SK-N-SH treated with all-trans-retinoic acid at 6 μM for 48 hours (cell line): ENCODE measurements at regions not wholly inside any gene's neighbourhood (a gene's known extent, or its start where the extent isn't known, plus 50 kb on each side); places are given as distances from the start of the nearest gene placed in this dataset.
A peak's percentile ranks its signal among the peaks of the same experiment; 100 is the strongest.

Experiments used
- ATAC-seq: fragments of 200-7000 bp; cut with Tn5 transposase; 3 replicates; pipeline ENCODE4 v1.9.1; 2020; ENCODE audit warnings: mild to moderate bottlenecking, moderate library complexity
- ARNTL ChIP-seq: fragments of 450-650 bp; formaldehyde crosslinking; IDR thresholded peaks from 2 replicates; pipeline ENCODE4 v1.5.0; 2020; ENCODE audit warnings: low read depth, mild to moderate bottlenecking, moderate library complexity, borderline replicate concordance
- CREB5 ChIP-seq: fragments of 250-450 bp; sonication (Bioruptor Pico); IDR thresholded peaks from 2 replicates; pipeline ENCODE4 v1.5.1; 2020; ENCODE audit warnings: low read depth, mild to moderate bottlenecking, moderate library complexity
- CSDC2 ChIP-seq: fragments of 250-450 bp; sonication (Bioruptor Pico); IDR thresholded peaks from 2 replicates; pipeline ENCODE4 v1.5.0; 2020; ENCODE audit warnings: mild to moderate bottlenecking, moderate library complexity
- CSRNP3 ChIP-seq: fragments of 250-450 bp; sonication (Bioruptor Pico); IDR thresholded peaks from 2 replicates; pipeline ENCODE4 v1.5.1; 2021; ENCODE audit warnings: mild to moderate bottlenecking, moderate library complexity
- GLIS3 ChIP-seq: fragments of 250-450 bp; sonication (Bioruptor Pico); IDR thresholded peaks from 2 replicates; pipeline ENCODE4 v1.5.0; 2020; ENCODE audit warnings: mild to moderate bottlenecking, moderate library complexity
- ISL1 ChIP-seq: fragments of 250-450 bp; sonication (Bioruptor Pico); IDR thresholded peaks from 2 replicates; pipeline ENCODE4 v2.1.2; 2022; ENCODE audit warnings: mild to moderate bottlenecking, moderate library complexity
- OSR1 ChIP-seq: fragments of 250-450 bp; sonication (Bioruptor Pico); IDR thresholded peaks from 2 replicates; pipeline ENCODE4 v1.8.0; 2022; ENCODE audit warnings: moderate library complexity, mild to moderate bottlenecking, inconsistent platforms
- PATZ1 ChIP-seq: fragments of 250-450 bp; sonication (Bioruptor Pico); IDR thresholded peaks from 2 replicates; pipeline ENCODE4 v1.8.0; 2020; ENCODE audit warnings: mild to moderate bottlenecking, moderate library complexity, borderline replicate concordance
- POU6F1 ChIP-seq: fragments of 250-450 bp; sonication (Bioruptor Pico); IDR thresholded peaks from 2 replicates; pipeline ENCODE4 v1.8.0; 2021; ENCODE audit warnings: low read depth, mild to moderate bottlenecking, moderate library complexity, borderline replicate concordance
- RARB ChIP-seq: fragments of 250-450 bp; sonication (Bioruptor Pico); IDR thresholded peaks from 2 replicates; pipeline ENCODE4 v1.8.0; 2021; ENCODE audit warnings: mild to moderate bottlenecking, moderate library complexity
- TCF4 ChIP-seq: fragments of 250-450 bp; sonication (Bioruptor Pico); IDR thresholded peaks from 2 replicates; pipeline ENCODE4 v1.8.0; 2021; ENCODE audit warnings: mild to moderate bottlenecking, moderate library complexity, borderline replicate concordance
- TOX ChIP-seq: fragments of 250-450 bp; sonication (Bioruptor Pico); IDR thresholded peaks from 2 replicates; pipeline ENCODE4 v1.8.0; 2021; ENCODE audit warnings: mild to moderate bottlenecking, moderate library complexity, borderline replicate concordance
- TSHZ2 ChIP-seq: fragments of 250-450 bp; sonication (Bioruptor Pico); IDR thresholded peaks from 2 replicates; pipeline ENCODE4 v1.5.0; 2020; ENCODE audit warnings: mild to moderate bottlenecking, moderate library complexity
- ZC3H10 ChIP-seq: fragments of 250-450 bp; sonication (Bioruptor Pico); IDR thresholded peaks from 2 replicates; pipeline ENCODE4 v1.5.1; 2021; ENCODE audit warnings: mild to moderate bottlenecking, moderate library complexity
- ZFP3 ChIP-seq: fragments of 250-450 bp; sonication (Bioruptor Pico); IDR thresholded peaks from 2 replicates; pipeline ENCODE4 v1.5.0; 2020; ENCODE audit warnings: mild to moderate bottlenecking, moderate library complexity
- ZFP30 ChIP-seq: fragments of 450-650 bp; formaldehyde crosslinking; IDR thresholded peaks from 2 replicates; pipeline ENCODE4 v1.5.0; 2022; ENCODE audit warnings: mild to moderate bottlenecking, moderate library complexity
- ZNF70 ChIP-seq: fragments of 450-650 bp; formaldehyde crosslinking; IDR thresholded peaks from 2 replicates; pipeline ENCODE4 v1.5.0; 2020; ENCODE audit warnings: mild to moderate bottlenecking, moderate library complexity
- ZNF8 ChIP-seq: fragments of 450-650 bp; formaldehyde crosslinking; IDR thresholded peaks from 2 replicates; pipeline ENCODE4 v1.5.0; 2020; ENCODE audit warnings: mild to moderate bottlenecking, moderate library complexity

GRCh38 chr11:32173977-32174376, 83.1 kb downstream of the RCN1 start:
- no peak for ATAC-seq
- TF ChIP-seq RARB: no peak
- no peak for TF ChIP-seq TCF4
- no peak for TF ChIP-seq ISL1 (CRISPR knock-in tag)
- TF ChIP-seq CSDC2 (CRISPR knock-in tag): no peak
- TF ChIP-seq ZNF8 (CRISPR knock-in tag): no peak
- TF ChIP-seq ZC3H10 (CRISPR knock-in tag): no peak

- TF ChIP-seq ISL1 (CRISPR knock-in tag) (no peak), RARB (no peak), TCF4 (no peak), CSRNP3 (CRISPR knock-in tag) (no peak), TSHZ2 (CRISPR knock-in tag) (no peak), PATZ1 (CRISPR knock-in tag) (no peak), OSR1 (CRISPR knock-in tag) (no peak), ARNTL (CRISPR knock-in tag) (no peak), ZFP30 (CRISPR knock-in tag) (no peak), ZNF70 (CRISPR knock-in tag) (no peak)
- ATAC-seq: peak; percentile 82
Measured at GRCh38 chr11:32176223-32176934, 85.5 kb downstream of the RCN1 start.

GRCh38 chr11:32178692-32179091, 87.8 kb downstream of the RCN1 start:
- ATAC-seq: no peak
- TF ChIP-seq TSHZ2 (CRISPR knock-in tag): no peak
- TF ChIP-seq RARB: no peak
- TF ChIP-seq ZFP30 (CRISPR knock-in tag): no peak
- no peak for TF ChIP-seq TOX (CRISPR knock-in tag)
- no peak for TF ChIP-seq CSDC2 (CRISPR knock-in tag)
- TF ChIP-seq TCF4: no peak
- TF ChIP-seq OSR1 (CRISPR knock-in tag): no peak
- TF ChIP-seq CREB5 (CRISPR knock-in tag): no peak
- no peak for TF ChIP-seq PATZ1 (CRISPR knock-in tag)
- TF ChIP-seq GLIS3 (CRISPR knock-in tag): no peak
- no peak for TF ChIP-seq CSRNP3 (CRISPR knock-in tag)
- no peak for TF ChIP-seq ISL1 (CRISPR knock-in tag)
- no peak for TF ChIP-seq POU6F1
- TF ChIP-seq ZFP3 (CRISPR knock-in tag): no peak
- no peak for TF ChIP-seq ZNF8 (CRISPR knock-in tag)
- TF ChIP-seq ARNTL (CRISPR knock-in tag): no peak
